ENCODE measurements at regions not wholly inside any gene's neighbourhood (a gene's known extent, or its start where the extent isn't known, plus 50 kb on each side); places are given as distances from the start of the nearest gene placed in this dataset.
"Not testable (repeated sequence)": the region's sequence is repeated elsewhere in the genome, so short reads cannot be mapped to it uniquely, and the experiment has no call there.

DNA sequence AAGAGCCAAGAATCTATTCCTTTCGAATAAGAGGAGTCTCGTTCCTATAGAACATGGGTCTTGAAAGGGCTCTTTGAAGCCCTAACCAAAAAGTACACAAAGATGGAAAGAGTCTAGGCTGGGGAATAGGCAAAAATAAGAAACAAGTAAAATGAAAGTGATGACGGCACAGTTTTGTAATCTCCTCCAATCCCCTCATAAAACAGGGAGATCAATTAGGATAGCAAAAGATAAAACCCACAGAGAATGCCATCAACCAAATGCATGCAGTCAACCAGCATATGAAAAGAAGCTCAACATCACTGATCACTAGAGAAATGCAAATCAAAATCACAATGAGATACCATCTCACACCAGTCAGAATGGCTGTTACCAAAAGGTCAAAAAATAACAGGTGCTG, 122.4 kb upstream of the LSM14A start:
- ChIA-PET POLR2A (no interaction called here), SMC1A (ENCODE audit: uncharacterized antibody, unreplicated experiment) (no interaction called here), CTCF (no interaction called here), RAD21 (ENCODE audit: unreplicated experiment) (no interaction called here)
- Histone ChIP-seq H3K36me3 (ENCODE audit: control insufficient read depth in 2 of 2, insufficient read depth in 2 of 2, low read length in 1 of 2) (no peaks in the 10 kb centered on the region), H3K79me2 (ENCODE audit: control insufficient read depth, insufficient read depth, low read length) (no peaks in the 10 kb centered on the region), H3K4me2 (ENCODE audit: control insufficient read depth, insufficient read depth) (no peak overlapping the region), H3K27ac (ENCODE audit: control insufficient read depth, insufficient read depth) (no peak overlapping the region), H3K9ac (ENCODE audit: control insufficient read depth, insufficient read depth, low read length) (no peak overlapping the region), H3K4me1 (ENCODE audit: control insufficient read depth, insufficient read depth, low read length) (no peaks in the 10 kb centered on the region), H3K9me3 (replicated peaks; ENCODE audit: control insufficient read depth, insufficient read depth, low read length) (no peaks in the 10 kb centered on the region), H3K27me3 (replicated peaks in 1 of 2; ENCODE audit: control insufficient read depth in 2 of 2, insufficient read depth in 2 of 2, low read length in 1 of 2) (no peaks in the 10 kb centered on the region), H4K20me1 (ENCODE audit: control insufficient read depth, insufficient read depth) (no peaks in the 10 kb centered on the region), H3K4me3 (no peak overlapping the region), H2AFZ (ENCODE audit: control insufficient read depth, low read depth, low read length) (no peak overlapping the region)
- no TSS peak for BruUV-seq (replicated peaks)
- TF ChIP-seq, protein P1, sequence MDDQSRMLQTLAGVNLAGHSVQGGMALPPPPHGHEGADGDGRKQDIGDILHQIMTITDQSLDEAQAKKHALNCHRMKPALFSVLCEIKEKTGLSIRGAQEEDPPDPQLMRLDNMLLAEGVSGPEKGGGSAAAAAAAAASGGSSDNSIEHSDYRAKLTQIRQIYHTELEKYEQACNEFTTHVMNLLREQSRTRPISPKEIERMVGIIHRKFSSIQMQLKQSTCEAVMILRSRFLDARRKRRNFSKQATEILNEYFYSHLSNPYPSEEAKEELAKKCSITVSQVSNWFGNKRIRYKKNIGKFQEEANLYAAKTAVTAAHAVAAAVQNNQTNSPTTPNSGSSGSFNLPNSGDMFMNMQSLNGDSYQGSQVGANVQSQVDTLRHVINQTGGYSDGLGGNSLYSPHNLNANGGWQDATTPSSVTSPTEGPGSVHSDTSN (IDR thresholded peaks at IDR 0.05; ENCODE audit: insufficient replicate concordance, low read depth, low read length) = no peak
- no peak for TF ChIP-seq MXI1 (IDR thresholded peaks at IDR 0.05; ENCODE audit: low read depth, low read length)
- no peak for TF ChIP-seq ZNF274 (IDR thresholded peaks at IDR 0.05; ENCODE audit: insufficient read depth, insufficient read length)
- TF ChIP-seq, protein P2, sequence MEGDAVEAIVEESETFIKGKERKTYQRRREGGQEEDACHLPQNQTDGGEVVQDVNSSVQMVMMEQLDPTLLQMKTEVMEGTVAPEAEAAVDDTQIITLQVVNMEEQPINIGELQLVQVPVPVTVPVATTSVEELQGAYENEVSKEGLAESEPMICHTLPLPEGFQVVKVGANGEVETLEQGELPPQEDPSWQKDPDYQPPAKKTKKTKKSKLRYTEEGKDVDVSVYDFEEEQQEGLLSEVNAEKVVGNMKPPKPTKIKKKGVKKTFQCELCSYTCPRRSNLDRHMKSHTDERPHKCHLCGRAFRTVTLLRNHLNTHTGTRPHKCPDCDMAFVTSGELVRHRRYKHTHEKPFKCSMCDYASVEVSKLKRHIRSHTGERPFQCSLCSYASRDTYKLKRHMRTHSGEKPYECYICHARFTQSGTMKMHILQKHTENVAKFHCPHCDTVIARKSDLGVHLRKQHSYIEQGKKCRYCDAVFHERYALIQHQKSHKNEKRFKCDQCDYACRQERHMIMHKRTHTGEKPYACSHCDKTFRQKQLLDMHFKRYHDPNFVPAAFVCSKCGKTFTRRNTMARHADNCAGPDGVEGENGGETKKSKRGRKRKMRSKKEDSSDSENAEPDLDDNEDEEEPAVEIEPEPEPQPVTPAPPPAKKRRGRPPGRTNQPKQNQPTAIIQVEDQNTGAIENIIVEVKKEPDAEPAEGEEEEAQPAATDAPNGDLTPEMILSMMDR (IDR thresholded peaks at IDR 0.05 in 2 of 3, conservative IDR thresholded peaks at IDR 0.05 in 1 of 3; ENCODE audit: control insufficient read depth in 2 of 3, extremely low read depth in 1 of 3, insufficient read depth in 1 of 3, low read depth in 3 of 3, low read length in 3 of 3) = no peak
- TF ChIP-seq CREB1 (IDR thresholded peaks at IDR 0.05; ENCODE audit: low read depth) = no peak
- TF ChIP-seq SUZ12 (IDR thresholded peaks at IDR 0.05; ENCODE audit: unreplicated experiment) = no peak
- no peak for TF ChIP-seq NRF1 (conservative IDR thresholded peaks at IDR 0.05; ENCODE audit: low read depth, low read length)
- TF ChIP-seq FOXK2 (IDR thresholded peaks at IDR 0.05) = no peak
- TF ChIP-seq POLR2AphosphoS2 (IDR thresholded peaks at IDR 0.05; ENCODE audit: low read depth, low read length) = no peak
- no peak for TF ChIP-seq RCOR1 (conservative IDR thresholded peaks at IDR 0.05; ENCODE audit: low read depth, low read length)
- TF ChIP-seq TAF1 (IDR thresholded peaks at IDR 0.05; ENCODE audit: borderline replicate concordance, low read depth, low read length) = no peak
- intact Hi-C loops (cut with micrococcal nuclease; ENCODE audit: unreplicated experiment) (no loop called here), in situ Hi-C loops (cut with MboI) (no loop called here)
- ATAC-seq = no peak
- FAIRE-seq = no peak
- no peak for DNase-seq (ENCODE audit: low read depth, low spot score)
- 32% methylated on average over 3 of the region's 3 CpGs for WGBS (ENCODE audit: insufficient coverage, insufficient replicate concordance, low lambda C conversion rate, missing lambda C conversion rate)

DNA sequence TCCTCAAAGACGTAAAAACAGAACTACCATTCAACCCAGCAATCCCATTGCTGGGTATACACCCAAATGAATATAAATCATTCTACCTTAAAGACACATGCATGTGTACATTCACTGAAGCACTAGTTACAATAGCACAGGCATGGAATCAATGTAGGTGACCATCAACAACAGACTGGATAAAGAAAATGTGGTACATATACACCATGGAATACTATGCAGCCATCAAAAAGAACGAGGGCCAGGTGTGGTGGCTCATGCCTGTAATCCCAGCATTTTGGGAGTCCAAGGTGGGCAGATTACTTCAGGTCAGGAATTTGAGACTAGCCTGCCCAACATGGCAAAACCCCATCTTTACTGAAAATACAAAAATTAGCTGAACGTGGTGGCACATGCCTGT, 121.9 kb upstream of the LSM14A start:
- H3K27ac ChIP-seq (ENCODE audit: control insufficient read depth, insufficient read depth); FAIRE-seq; in situ Hi-C loops (cut with MboI); H3K4me3 ChIP-seq; H3K4me1 ChIP-seq (ENCODE audit: control insufficient read depth, insufficient read depth, low read length); H3K9me3 ChIP-seq (replicated peaks; ENCODE audit: control insufficient read depth, insufficient read depth, low read length); H4K20me1 ChIP-seq (ENCODE audit: control insufficient read depth, insufficient read depth); intact Hi-C loops (cut with micrococcal nuclease; ENCODE audit: unreplicated experiment); CTCF ChIA-PET; H3K79me2 ChIP-seq (ENCODE audit: control insufficient read depth, insufficient read depth, low read length); H3K36me3 ChIP-seq (ENCODE audit: control insufficient read depth in 2 of 2, insufficient read depth in 2 of 2, low read length in 1 of 2); H3K4me2 ChIP-seq (ENCODE audit: control insufficient read depth, insufficient read depth); SMC1A ChIA-PET (ENCODE audit: uncharacterized antibody, unreplicated experiment); POLR2A ChIA-PET; ATAC-seq; RAD21 ChIA-PET (ENCODE audit: unreplicated experiment); DNase-seq (ENCODE audit: low read depth, low spot score); H3K27me3 ChIP-seq (replicated peaks in 1 of 2; ENCODE audit: control insufficient read depth in 2 of 2, insufficient read depth in 2 of 2, low read length in 1 of 2); H2AFZ ChIP-seq (ENCODE audit: control insufficient read depth, low read depth, low read length); BruUV-seq (replicated peaks); H3K9ac ChIP-seq (ENCODE audit: control insufficient read depth, insufficient read depth, low read length): not testable (repeated sequence)
- WGBS (ENCODE audit: insufficient coverage, insufficient replicate concordance, low lambda C conversion rate, missing lambda C conversion rate) = 5% methylated on average over 3 of the region's 3 CpGs

All from GM12878 (cell line).